Stimulated activated CD8-positive, alpha-beta memory T cell treated with anti-CD3 and anti-CD28 coated beads, Interleukin-12 subunit alpha, Interleukin-12 subunit beta, amount 100 ng/mL, for 24 hours (primary cell): ENCODE measurements at regions not wholly inside any gene's neighbourhood (a gene's known extent, or its start where the extent isn't known, plus 50 kb on each side); places are given as distances from the start of the nearest gene placed in this dataset.

Source experiments
- DNase-seq: peaks from one replicate; pipeline ENCODE4 v3.0.0-alpha.2; 2020; ENCODE audit errors: extremely low read depth

- DNase-seq, result no peak
These were observed 160.5 kb upstream of the CHRNA7 start for GRCh38 chr15:31869686-31870307.

DNA sequence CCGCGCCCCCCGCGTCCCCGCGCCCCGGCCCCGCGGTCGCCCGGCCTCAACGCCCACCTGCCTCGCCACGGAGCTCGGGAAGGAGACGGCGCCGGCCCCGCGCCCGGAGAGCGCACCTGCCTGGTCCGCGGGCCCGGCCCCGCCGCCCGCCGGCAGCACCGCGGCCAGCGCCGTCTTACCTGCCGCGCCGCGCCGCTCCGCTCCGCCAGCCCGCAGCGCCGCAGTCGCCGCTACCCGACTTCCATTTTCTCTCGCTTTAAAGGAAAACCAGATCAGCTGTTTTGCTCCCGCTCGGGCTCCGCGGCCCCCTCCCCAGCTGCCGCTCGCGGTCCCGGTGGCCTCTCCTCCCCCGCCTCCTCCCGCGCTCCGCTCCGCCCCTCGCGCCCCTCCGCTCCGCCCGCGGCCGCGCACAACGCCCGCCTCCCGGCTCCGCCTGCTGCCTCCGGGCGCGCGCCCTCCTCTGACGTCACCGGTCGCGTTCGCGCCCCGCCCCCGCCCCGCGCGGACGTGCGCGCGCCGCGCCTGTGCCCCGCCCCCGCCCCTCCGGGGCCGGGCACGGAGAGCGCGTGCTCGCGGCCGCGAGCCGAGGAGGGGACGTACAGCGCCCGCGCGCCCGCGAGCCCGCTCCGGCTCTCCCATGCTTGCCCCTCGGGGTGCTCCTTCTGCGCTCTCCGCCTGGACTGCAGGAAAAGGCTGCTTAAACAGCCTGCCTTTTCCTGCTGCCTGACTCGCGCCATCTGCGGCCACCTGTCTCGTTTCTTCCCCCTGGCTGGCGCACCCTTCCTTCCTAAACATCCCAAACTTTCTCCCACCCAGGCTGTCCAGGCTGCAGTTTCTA lies 159.8 kb upstream of the CHRNA7 start, which contains the start of gene OTUD7A:
Gene OTUD7A, minus strand, starts transcription at position 346 of the 838 bp plus-strand sequence.
- DNase-seq, result peak; percentile 54

GRCh38 chr15:31871166-31871886 lies 159.0 kb upstream of the CHRNA7 start:
- no peak for DNase-seq

DNA sequence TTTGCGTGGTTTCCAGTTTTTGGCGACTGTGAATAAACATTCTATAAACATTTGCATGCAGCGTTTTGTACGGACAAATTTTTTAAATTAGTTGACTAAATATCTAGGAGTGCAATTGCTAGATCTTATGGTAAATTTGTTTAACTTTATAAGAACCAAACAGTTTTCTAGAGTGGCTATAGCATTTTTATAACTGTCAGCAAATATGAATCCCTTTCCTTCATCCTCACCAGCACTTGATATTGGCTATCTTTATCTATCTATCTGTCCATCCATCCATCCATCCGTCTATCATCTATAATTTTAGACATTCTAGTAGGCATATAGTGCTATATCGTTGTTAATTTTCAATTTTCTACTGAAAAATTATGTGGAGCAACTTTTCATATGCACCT lies 158.4 kb upstream of the CHRNA7 start:
- DNase-seq, result no peak

DNA sequence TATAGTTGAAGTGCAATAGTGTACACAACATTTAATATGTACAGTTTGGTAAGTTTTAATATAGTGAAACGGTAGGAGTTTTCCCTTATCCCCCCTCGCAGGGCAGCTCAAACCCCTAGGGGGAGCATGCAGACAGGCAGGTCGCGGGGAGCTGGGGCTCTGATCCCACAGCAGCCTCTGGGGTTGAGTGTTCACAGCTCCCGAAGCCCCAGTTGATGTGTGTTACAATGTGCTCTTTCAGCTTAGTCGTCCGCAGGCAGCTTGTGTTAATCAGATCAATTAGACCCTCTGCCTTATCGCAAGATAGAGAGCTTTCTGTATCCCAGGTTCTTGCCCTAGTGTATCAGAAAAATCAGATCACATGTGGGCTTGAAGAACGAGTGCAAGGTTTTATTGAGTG lies 143.1 kb upstream of the CHRNA7 start:
- no peak for DNase-seq

DNA sequence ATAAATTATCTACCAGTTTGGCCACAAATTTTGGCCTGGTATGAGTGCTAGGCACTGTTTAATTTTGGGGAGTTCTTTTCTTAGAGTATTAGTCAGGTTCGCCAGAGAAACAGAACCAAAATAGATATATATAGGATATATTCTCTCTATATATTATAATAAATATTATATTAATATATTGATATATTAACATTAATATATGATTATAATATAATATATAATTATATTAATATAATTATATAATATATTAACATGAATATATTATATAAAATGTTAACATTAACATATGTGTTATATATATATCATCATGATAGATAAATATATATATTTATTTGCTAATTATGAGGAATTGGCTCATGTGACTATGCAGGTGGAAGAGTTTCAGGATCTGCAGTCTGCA lies 137.8 kb upstream of the CHRNA7 start:
- no peak for DNase-seq

GRCh38 chr15:31893780-31894179 lies 136.5 kb upstream of the CHRNA7 start:
- no peak for DNase-seq

DNA sequence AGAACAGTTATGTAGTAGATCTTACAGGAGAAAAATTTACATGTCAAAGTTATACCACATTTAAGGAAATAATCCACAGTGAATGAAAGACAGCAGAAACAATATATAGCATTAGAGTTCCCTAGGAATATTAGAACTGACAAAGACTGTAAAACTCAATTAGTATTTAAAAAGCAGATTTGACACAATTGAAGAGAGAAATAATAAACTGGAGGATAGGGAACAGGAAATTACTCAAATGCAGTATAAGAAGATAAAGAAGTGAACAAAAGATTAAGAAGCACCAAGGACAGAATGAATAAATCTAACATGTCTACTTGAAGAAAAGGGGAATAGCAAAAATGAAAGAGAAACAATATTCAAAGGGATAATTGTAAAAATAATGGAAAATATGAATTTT lies 132.6 kb upstream of the CHRNA7 start:
- no peak for DNase-seq

DNA sequence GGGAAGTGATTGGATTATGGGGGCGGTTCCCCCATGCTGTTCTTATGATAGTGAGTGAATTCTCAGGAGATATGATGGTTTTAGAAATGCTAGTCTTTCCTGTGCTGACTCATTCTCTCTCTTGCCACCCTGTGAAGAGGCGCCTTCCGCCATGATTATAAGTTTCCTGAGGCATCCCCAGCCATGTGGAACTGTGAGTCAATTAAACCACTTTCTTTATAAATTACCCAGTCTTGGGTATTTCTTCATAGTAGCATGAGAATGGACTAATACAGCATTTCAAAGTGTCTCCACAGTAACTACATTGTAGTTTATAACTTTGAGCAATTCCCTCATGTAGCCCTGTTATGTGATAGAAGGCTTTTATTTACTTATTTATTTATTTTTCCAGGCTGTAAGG lies 128.8 kb upstream of the CHRNA7 start:
- no peak for DNase-seq

GRCh38 chr15:31905054-31905453 lies 125.3 kb upstream of the CHRNA7 start:
- no peak for DNase-seq

DNA sequence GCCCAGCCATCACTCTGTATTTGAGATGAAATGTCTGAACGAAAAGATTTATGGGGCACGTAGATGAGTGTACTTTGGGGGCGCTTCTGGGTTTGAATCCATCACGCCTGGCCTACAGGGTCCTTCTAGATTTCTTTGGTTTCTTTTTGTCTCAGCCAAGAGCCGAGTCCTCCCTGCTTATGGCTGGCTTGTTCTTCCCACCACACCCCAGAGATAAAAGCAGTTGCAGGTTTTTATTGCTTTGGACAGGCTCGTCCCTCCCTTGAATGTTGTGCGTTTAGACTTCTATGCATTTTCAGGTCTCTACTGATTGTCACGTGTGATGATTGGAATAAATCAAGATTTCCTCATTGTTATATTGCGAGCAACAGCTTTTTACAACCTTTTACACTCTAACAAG lies 104.8 kb upstream of the CHRNA7 start:
- DNase-seq, result no peak

- DNase-seq, result peak; percentile 11
These were observed 99.3 kb upstream of the CHRNA7 start for GRCh38 chr15:31930967-31931366.

- no peak for DNase-seq
These were observed 97.7 kb upstream of the CHRNA7 start for GRCh38 chr15:31932576-31932975.

DNA sequence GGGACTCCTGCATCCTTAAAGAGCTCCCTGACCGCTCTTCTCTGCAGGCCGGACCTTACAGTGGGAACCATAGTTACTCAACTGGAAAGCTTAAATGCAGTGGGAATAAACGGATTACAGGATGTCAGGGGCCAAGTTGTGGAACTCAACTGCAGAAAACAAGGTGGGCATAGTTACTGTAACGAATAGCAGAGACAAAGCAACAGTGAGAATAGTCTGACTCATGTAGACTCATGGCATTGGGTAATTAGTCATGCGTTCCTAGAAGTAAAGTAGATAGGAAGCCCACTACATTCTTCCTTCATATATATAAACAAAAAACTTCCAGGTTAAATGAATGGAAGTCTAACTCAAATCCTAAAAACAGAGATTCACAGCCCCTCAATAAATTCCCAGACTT lies 95.5 kb upstream of the CHRNA7 start:
- DNase-seq, result no peak

DNA sequence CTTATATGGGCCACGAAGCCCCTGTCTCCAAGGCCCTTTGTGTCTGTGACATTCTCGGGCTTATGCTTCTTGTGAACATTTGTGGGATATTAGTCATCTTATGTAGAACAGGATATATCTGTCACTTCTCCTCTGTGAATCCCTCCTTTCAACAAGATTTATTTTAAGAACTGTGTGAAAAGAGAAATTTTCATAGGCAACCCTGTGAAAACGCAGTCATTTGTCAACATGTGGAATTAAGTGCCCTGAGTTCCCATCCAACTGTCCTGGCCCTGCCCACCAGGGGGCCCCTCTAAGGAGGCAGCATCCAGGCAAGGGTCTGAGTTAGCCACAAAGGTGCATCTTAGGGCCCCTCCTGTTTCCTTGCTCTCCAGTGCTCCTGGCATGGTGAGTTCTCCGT lies 76.8 kb upstream of the CHRNA7 start:
- no peak for DNase-seq

DNA sequence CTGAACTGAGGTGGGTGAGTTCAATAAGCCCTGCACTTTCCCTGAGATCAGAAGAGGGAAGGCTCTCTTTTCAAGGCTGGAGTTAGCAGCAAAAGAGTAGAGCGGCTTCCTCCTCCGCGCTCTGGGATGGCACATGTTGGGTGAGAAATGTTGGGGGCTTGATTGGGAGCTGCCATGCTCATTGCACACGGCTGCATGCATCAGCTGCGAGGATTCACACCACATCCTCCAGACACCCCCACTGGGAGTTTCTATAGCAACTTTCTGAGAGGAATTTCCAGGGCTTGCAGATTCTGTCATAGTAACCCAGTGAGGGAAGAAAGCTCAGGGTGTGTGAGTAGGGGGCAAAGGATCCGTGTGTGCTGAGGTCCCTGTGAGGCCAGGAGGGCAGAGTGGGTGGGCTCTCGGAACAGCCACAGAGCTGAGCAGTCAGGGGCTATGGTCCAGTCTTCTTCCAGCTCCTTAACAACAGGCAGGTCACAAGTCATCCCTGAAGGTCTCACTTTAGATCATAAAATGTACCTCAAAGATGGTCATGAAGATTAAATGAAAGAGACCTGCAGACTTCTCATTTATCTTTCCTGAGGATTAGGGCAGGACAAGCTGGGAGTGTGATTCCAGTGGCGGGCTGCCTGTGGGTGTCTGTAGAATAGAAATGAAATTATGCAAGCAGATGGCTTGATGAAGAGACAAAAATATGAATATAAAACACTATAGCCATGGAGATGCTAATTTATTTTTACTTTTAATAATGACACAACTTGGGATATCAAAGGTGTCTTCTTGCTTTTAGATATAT lies 75.7 kb upstream of the CHRNA7 start:
- no peak for DNase-seq

GRCh38 chr15:31955734-31956133 lies 74.6 kb upstream of the CHRNA7 start:
- DNase-seq, result no peak

DNA sequence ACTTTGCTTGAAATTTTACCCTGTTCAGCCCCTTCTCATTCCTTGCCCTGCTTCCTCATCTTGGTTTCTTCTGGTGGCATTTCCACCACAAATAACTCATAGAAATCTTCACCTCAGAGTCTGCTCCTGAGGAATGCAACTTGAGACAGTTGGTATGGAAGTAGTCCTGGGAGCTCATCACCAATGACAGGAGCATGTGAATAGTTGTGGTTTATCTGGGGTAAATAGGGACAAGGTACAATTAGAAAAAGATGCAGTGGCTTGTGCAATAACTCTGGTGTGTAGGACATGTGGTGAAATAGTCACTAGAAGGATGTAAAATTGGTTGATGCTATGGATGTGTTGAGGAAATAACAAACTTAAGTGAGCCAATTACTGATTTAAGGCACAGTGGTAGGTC lies 72.7 kb upstream of the CHRNA7 start:
- no peak for DNase-seq

DNA sequence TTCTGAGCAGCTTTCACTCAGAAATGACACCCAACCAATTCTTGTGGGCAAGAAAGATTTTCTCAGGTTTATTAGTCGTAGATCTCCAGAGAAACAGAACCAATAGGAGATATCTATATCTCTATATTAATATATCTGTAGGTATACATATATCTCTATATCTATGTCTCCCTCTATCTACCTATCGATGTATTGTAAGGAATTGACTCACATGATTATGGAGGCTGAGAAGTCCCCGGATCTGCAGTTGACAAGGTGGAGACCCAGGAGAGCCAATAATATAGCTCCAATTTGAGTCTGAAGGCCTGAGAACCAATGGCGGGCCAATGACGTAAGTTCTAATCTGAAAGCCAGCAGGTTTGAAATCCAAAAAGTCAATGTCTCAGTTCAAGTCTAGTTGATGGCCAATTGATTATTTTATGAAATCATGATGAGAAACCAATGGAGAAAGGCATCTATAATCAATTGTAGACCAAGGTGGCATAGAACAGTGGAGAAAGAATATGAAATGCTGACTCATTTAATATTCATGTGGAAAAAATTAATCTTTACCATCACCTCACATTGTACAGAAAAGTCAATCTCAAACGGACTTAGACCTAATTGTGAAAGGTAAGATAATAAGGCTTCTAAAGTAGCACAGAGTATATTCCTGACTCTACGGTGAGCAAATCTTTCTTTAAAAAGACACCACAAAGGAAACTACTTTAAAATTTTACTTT lies 65.6 kb upstream of the CHRNA7 start:
- no peak for DNase-seq

DNA sequence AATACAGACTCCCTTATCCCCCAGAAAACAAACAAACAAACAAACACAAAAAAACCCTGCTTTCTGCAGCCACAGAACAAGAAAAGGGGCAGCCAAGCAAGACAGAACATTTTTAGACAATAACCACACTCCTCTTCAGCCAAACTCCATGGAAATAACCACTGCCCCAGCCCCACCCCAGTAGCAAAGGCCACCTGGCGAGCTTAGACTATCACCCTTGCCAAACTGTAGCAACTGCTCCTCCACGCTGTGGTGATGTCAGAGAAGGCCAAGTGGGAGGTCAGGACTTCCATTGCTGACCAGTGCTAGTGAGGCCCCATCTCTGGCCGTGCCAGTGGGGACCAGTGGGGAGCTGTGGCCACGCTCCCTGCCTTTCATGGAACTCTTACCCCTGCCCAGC lies 60.3 kb upstream of the CHRNA7 start:
- no peak for DNase-seq

DNA sequence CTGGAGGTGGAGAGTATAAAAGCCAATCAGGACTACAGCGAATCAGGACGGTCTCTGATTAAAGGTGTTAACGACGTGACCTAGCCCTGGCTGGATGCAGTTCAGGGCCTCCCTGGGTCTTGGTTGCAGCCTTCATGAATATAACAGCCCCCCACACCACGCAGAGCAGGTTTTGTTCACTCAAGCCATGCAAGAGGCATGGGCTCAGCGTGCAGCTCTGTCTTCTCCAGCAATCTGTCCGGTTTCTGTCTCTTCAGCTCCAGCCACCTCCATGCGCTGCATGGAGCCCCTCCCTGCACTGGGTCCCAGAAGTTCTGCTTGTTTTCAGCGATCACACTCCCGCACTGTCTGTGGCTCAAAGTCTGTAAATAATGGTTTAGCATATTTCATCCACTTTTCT lies 57.1 kb upstream of the CHRNA7 start:
- DNase-seq, result no peak
